Hindlimb muscle (tissue), 1 donor: ENCODE measurements at regions not wholly inside any gene's neighbourhood (a gene's known extent, or its start where the extent isn't known, plus 50 kb on each side); places are given as distances from the start of the nearest gene placed in this dataset.

Experiments used
- DNase-seq: peaks from one replicate; pipeline ENCODE4 v3.0.0-alpha.2; 2013

DNA sequence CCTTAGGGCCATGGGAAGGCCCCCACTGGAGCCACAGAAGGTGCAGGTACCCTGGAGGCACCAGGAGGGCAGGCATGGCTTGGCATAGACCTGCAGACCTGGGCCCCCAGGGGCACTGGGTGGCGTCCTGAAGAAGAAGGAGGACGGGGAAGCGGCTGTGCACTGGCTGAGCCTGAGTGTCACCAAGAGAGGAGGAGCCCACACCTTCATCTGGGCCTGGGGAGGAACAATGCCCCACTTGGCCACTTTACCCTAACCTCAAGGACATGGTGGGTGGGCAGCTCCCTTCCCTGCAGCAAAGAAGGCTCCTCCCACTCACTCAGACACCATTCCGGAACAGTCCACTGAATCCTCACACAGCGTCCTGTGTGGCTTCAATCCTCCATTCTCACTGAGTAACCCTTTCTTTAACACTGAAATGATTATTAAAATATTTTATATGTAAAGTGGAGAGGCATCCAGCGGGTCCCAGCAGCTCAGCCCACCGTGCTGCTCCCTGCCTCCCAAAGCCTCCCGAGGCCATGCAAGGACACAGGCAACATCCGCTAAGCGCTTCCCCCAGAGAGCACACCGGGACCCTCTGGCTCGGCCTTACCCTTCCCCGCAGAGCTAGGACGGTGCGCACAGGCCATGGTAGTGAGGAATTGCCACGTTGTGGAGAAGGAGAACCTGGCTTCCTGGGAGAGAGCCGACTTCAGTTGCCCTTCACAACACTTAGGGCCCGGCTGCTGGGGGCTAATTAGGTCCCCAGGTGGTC, 516.7 kb upstream of the MGMT start:
- no peak for DNase-seq

GRCh38 chr10:128950916-128951275, 516.1 kb upstream of the MGMT start:
- no peak for DNase-seq

GRCh38 chr10:128952856-128953255, 514.2 kb upstream of the MGMT start:
- no peak for DNase-seq

DNA sequence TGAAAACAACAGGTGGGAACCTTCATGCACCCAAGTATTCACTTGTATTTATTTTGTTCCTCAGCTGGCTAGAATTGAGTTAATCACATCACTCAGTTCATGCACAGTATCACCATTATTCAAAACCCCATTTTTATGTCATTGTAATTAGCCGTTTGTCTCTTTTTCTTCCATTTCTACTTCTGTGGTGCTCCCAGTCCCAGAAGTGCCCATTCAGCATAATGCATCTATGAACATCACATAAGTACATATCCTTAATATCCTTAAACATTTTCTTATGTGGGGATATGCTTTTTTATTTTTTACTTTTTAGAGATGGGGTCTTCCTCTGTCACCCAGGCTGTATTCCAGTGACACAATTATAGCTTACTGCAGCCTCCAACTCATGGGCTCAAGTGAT, 510.9 kb upstream of the MGMT start:
- DNase-seq = no peak

GRCh38 chr10:128957221-128957620, 509.8 kb upstream of the MGMT start:
- no peak for DNase-seq

- no peak for DNase-seq
These were observed 508.0 kb upstream of the MGMT start for GRCh38 chr10:128958834-128959690.

GRCh38 chr10:128959746-128960145, 507.3 kb upstream of the MGMT start:
- DNase-seq = no peak

DNA sequence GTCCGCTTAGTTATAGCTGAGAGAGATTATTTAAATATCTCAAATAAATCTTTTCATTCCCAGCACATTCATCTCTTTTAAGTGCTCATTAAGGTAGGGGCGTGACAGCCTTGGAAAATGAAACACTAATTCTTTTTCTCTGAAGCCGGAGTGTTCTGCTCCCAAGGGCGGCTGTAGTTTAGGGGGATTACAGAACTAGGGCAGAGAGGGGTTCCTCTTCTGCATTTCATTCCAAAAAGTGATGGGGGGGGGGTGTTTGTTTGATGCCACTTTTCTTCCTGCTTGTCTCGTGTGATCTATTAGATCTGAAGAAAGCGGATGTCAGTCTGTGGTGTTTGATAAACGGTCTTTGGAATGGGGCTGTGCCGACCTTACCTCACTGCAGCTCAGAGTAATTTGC, 506.5 kb upstream of the MGMT start:
- no peak for DNase-seq

GRCh38 chr10:128962182-128962581, 504.9 kb upstream of the MGMT start:
- no peak for DNase-seq

DNA sequence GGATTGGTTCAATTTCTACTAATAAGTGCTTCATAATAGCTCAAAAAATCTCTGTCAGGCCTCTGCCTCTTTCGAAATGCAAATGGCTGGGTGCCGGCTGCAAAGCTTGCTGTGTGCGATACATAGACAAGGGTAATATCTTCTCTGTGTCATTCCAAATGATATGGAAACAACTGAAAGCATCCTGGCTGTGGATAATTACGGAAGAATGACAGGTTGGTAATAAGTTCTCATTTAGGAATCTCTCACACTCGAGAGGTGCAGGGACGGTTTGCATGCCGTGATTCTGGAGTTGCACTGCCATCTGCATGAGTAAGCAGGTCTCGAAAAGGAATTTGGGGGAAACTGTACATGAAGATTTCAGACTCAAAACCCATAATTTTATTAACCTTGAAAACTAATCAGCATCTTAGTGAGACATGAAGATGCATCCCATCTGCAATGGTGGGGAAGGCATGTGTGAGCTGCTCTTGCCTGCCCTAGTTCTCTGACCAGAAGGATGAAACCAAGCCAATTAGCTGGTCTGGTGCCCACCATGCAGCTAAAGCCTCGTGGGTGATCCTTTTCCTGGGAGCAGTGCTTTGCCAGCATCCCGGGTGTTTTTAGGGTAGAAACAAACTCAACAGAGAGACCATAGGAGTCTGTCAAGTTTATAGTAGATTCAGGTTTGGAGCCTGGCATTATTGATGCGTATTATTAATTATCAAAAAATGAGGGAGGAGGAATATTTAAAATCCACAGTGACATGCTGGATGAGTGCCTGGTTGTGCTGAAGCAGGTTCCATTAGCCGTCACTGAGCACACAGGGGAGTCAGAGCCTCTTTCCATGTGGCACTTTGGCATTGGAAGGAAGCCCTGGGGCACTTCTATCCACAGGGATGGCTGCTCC, 503.6 kb upstream of the MGMT start:
- DNase-seq = no peak

DNA sequence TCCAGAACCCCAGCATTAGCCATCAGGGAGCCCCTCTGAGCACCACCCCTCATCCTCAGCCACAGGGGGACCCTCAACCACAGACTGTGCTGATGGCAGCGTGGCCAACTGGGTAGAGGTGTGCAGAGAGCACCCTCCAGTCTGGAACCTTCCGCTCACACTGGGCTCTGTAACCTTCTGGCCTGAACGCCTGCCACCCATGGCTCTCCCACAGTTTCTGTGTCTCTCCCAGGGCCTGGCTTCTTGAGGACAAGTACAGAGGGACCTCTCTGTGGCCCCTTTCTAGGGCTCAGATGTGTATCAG, 503.0 kb upstream of the MGMT start:
- no peak for DNase-seq

DNA sequence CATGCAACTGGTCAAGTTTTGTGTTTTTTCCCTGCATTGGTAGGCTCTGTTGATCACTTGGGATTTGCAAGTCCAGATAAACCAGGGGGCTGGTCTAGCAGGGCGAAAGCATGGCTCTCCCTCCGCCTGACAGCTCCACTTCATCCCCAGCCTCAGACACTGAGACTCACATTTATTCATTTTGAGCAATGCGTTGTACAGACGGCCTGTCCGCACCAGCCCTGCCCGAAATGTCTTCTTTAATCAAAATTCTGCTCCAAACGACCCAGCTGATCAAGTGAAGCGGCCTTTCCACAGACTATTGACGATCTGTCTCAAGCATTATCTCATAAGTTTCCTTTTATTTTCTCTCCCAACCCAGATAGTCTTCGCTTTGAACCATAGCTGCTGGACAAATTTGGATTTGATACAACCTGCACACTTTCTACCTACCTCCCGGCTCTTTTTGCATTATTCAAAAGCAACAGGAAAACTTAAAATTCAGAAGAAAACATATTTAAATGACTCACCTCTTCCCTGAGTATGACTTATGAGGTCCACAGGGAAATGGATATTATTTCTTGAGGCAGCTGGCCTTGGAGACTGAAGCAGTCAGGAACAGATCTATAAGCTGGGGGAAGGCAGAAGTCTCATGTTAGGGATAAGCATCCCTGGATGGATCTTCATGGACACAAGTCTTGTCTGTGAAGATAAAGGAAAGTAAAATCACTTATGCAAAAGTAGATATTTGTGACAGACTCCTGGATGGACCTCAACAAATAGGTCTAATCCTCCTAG, 498.9 kb upstream of the MGMT start:
- no peak for DNase-seq

DNA sequence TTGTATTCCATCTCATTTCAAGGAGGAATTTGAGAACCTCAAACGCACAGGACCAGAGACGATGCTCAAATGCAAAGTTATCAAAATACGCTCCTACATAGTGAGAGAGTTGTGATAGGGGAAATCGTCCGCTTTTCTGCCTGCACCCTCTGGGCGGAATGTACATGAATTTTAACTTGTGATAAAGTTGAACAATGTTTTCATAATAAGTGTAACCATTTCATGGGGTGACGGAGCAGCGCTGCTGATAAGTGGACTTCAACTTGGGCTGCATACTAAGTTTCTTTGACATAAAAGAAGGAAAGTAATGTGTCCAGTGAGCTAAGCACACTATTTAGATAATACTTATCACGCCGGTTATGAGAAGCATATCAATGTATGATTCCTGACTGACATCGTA, 497.5 kb upstream of the MGMT start:
- DNase-seq = no peak

GRCh38 chr10:128971374-128972035, 495.5 kb upstream of the MGMT start:
- no peak for DNase-seq

DNA sequence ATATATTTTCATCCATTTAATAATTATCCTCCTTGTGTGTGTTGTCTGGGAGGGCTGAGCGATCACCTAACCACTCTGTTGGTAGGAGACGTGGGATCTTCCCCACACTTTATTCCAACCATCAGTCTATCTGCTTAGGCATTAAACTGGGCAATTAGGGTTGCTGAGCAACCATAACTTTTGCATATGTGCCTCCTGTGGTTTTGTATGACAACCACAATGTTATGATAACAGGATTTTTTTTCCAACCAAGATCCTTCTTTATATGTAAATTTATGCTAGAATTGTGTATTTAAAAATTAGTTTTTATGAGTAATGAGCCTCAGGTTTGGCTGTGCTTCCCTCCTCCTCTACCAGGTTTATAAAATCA, 495.0 kb upstream of the MGMT start:
- no peak for DNase-seq

GRCh38 chr10:128973221-128973620, 493.8 kb upstream of the MGMT start:
- no peak for DNase-seq

DNA sequence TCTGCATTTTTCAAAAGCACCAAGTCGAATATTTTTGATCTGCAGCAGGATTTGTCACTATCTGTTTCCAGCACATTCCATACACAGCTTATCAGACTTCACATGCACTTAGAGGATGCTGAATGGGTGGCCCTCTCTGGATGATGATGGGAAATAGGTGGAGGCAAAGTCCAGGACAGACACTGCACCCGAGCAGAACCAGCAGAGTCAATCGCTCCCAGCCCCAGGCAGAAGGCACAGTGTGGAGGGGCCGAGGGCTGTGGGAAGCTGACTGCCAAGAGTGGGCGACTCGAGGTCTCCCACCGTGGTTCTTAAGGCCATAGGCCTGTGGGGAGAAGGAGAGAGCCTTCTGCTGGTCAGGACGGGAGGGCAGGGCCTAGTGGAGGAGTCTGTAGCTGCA, 490.2 kb upstream of the MGMT start:
- DNase-seq = no peak

DNA sequence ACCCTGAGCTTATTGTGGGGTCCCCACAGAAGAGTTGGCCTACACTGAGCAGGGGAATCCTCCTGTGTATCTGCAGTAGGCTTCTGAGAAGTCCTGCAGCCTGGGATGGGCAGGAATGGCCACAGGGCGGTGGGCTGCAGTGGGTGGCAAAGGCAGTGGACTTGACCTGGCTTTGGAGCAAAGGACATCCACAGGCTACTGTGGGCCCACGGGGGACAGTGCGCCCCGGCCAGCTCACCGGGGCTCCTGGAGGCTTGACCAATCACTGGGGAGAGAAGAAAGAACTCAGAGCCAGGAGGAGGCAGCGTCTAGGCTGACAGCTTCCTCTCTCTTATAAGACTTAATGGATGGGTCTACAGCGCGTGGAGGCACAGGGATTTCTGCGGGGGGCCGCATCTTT, 488.8 kb upstream of the MGMT start:
- no peak for DNase-seq

DNA sequence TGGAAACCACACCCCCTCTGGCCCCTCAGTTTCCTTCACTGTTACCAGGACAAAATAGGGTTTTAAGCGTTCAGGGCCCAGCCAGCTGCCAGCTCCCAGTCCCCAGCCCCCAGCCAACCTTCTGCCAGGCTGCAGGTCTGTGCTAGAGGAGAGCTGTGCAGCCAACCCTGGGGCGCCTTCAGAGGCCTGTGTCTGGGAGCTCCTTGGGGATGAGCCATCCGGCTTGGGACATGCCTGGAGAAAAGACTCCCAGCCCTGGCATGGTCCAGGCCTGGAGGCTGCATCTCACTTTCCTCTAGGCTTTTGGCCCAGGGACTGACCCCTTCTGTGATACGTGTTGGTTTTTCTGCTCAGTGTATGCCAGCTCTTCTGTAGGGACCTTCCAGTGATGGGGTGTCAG, 487.6 kb upstream of the MGMT start:
- DNase-seq = no peak

- no peak for DNase-seq
These were observed 485.8 kb upstream of the MGMT start for GRCh38 chr10:128981251-128981650.

GRCh38 chr10:128981881-128982615, 485.0 kb upstream of the MGMT start:
- DNase-seq = no peak

DNA sequence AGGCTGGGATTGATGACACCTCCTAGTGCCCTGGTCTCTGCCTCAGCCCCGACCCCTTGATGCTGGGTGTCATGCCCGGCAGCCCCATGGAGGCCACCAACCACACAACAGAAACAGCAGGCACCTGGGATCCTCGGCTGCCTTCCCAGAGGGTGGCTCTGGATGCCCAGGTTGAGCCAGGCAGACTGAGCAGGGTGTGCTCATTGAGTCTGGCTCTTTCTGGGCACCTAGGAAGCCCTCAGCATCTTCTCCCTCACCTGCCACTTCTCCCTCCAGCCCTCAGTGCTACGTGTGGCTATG, 484.5 kb upstream of the MGMT start:
- DNase-seq = no peak
